Left hindlimb (tissue), 1 donor: ENCODE measurements at regions not wholly inside any gene's neighbourhood (a gene's known extent, or its start where the extent isn't known, plus 50 kb on each side); places are given as distances from the start of the nearest gene placed in this dataset.
"Not testable (repeated sequence)": the region's sequence is repeated elsewhere in the genome, so short reads cannot be mapped to it uniquely, and the experiment has no call there.

Experiments used
- DNase-seq: peaks from one replicate; pipeline ENCODE4 v3.0.0-alpha.2; 2018

DNA sequence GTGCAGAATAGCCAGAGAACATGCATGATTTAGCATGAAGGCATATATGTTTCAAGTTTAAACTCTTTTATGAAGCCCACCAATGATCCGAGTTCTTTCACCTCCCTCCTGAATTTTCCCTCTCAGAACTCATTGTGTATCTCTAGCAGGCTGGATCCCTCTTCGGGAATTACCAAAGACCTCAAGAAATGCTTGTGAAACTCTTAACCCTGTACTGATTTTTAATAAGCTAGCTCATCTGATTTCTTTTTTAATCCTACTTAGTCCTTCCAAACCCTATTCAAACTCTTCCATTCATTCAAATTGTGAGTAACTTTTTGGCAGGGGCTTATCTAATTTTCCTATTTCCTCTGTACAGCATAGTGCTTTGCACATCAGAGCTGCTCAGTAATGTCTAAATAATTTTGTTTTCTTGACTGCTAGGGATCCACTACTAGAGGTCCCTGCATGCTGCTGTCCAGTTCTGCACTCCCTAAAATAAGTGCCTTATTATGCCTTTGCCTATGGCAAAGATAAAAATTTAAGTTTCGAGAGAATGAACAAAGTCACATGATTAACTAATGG, 723.8 kb downstream of the CDH11 start:
- DNase-seq = no peak

DNA sequence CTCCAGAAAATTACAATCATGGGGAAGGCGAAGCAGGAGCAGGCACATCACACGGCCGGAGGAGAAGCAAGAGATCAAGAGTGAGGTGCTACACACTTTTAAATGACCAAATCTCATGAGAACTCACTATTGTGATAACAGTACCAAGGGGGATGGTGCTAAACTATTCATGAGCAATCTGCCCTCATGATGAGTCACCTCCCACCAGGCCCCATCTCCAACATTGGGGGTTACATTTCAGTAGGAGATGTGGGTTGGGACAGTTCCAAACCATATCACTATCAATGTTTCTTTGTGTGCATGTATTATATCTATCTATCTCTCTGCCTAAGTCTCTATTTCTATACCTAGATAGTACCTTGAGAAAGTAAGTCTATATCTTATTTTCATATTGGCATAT, 724.8 kb downstream of the CDH11 start:
- DNase-seq = no peak

DNA sequence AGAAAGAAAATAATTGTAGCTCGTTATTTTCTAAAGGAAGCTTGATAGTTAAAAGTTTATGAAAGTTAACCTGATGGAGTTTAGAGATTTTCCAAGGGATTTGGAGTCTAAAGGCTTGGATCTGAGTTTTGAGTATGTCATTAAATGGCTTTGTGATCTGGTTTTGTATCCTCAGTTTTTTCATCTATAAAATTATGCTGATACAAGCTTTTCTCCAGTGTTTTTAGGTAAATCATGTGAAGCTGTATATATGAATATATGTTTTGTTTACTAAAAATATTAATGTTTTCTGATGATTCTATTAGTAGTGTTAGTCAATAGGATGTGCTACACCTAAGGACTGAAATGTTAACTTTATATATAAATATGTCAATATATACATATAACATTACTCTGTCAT, 727.8 kb downstream of the CDH11 start:
- DNase-seq = no peak

DNA sequence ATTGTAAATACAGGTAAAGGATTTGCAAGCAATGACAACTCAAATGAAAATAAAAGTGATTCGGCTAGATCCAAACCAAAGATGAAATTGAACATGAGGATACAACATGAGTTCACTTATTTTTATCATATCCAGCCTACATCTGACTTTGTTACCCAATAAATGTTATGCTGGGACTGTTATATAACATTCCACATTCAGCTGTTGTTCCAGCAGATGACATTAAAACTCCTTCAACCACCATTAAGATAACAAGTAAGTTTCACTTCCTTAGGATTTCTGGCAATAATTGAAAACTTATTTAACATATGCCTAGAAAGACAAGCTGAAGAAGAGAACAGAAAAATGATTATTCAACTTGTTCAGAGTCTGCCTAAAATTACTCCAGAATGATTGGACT, 729.4 kb downstream of the CDH11 start:
- DNase-seq = no peak

DNA sequence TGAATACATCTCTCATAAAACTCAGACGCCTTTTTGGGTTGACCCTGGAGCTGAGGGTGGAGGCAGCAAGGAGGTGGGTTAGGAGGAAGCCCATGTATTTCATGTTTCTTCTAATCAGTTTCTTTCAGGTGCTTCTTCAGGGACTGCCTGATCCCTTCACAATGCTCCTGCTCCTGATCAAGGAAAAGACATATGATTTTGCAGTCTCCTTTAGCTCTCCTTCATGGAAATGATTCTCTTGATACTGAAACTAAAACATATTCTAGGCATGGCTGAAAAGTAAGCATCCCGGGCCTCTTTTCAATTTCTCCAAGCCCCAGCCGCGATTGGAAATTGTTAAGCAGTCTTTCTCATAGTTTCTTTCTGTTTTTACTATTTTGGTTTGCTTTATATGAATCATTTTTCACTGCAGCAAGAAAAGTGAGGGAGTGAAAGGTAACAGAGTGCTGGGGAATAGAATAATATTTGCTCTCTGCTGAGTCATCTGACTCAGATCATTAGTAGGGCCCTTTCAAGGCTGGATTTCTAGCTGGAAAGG, 730.7 kb downstream of the CDH11 start:
- DNase-seq = no peak

DNA sequence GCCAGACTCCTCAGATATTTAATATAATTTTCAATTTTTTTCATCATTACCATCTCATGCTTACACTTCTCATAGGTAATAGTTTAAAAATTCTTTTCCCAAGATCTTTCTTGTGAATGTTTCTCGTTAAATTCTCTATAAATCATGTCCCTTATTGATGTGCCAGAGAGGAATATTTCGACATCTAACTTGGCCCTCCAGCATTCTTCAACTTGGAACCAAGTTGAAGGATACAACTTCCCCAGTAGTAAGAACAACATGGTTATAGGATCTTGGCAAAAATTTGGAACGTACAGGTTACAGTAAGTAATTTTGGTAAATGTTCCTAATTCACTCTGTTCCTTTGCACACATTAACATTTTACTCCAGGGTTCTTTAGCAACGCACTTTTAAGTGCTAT, 731.8 kb downstream of the CDH11 start:
- DNase-seq = no peak

DNA sequence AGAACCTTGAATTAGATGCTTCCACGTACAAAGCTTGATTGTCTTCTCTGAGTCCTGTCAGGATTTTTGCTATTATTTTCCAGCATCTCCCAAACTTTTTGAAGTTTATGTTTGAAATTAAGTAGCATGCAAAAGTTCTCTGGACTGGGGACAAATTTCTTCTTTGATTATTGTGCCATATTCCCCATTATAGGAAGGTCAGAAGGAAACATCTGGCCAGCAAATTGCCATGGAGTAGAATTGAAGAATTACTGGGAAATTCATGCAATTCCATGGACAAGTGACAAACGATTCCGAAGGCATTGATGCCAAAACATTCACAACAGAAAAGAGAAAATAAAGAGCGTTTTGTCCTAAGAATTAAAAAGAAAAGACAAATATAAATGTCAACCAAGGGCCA, 737.2 kb downstream of the CDH11 start:
- DNase-seq = no peak

DNA sequence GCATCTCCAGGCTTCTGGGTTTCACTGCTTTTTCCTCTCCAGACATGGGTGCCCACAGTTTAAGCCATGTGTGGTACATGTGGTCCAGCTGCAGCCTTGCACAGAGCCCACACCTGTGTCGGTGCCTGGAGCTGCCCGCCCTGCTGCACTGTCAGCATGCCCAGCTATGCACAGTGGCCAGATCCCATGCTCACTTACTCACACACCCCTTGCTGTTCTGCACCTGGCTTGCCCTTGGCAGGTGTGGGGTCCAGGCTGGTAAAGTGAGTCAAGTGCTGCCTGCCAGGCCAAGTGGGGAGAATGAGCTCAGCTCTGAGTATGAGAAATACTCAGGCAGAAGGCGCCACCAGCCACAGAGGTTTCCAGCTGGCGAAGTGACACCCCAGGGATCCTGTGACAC, 739.9 kb downstream of the CDH11 start:
- DNase-seq = no peak

DNA sequence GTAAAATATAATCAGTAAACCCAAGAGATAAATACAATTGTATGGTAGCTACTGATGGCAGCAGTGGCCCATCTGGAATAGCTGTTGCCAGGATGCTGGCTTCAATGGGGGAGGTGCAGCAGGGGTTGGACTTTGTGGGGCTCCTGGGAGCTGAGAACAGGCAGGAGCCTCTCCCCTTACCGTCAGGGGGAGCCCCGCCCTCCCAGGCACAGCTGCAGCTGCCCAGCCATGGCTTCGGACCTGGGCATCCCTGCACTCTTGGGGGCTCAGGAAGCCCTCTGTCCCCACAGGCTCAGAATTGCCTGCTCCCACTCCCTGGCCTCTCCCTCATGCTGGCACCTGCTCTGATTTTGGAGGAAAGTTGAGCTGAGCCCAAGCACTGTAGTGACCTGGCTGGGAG, 741.1 kb downstream of the CDH11 start:
- DNase-seq = no peak

DNA sequence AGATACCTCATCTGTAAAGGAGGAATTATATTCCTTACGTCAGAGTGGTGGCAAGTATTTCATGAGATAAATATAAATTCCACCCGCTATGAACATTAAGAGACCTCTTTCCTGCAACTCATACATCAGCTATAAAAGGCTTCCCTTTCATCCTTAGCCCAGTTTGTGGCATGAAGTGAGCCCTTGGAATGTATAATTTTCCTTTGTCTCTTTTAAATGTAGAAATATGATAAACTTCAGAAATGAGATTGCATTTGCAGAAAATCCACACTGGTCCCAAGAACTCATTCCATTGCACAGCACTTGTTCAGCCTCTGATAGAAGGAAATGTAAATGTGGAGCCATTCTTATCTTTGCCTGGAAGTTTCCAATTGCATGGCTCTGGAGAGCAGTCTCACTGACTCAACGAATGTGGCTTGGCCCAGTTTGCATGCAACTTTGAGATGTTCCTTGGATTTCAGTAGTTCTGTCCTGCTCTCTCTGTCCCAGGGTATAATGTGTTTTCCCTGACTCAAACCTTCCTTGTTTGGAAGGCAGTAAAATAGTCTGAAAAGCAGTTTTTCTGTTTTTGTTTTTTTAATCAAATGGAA, 746.4 kb downstream of the CDH11 start:
- DNase-seq = no peak

DNA sequence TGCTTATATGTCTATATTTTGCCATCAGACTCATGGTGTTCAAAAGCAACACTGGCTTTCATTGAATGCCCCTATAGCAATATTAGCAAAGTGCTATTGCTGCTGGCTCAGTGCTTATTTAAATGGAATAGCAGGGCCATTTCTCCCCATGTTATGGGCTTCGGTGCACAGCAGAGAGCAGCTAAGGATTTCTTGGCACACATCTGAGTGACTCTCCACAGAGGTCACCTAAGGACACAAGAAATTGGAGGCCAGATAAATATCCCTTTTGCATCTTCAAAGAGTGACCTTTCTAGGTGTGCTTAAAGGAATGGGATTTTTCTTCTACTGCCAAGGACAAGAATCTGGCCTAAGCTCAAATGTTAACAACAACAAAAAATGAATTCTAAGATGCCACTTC, 751.8 kb downstream of the CDH11 start:
- DNase-seq = no peak

DNA sequence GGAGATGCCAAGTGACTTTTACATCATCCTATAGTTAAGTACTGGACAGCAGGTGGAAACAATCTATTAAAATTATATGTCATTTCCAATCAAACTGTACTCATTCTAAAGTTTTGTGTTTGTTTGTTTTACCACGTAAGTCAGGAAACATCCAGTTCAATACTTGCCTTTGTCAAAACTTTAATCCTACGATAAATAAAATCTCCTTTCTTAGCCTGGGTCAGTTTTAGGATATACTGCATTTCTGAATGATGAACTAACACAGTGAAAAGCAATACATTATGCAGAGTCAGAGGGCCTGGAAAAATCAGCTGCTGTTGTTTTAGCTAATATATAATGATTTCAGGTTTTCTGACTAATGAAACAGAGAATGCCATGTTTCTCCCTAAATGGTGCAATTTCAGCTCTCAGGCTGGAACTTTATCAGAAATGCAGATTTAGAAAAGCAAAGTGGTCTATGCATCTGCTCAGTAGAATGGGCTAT, 756.4 kb downstream of the CDH11 start:
- DNase-seq = no peak

DNA sequence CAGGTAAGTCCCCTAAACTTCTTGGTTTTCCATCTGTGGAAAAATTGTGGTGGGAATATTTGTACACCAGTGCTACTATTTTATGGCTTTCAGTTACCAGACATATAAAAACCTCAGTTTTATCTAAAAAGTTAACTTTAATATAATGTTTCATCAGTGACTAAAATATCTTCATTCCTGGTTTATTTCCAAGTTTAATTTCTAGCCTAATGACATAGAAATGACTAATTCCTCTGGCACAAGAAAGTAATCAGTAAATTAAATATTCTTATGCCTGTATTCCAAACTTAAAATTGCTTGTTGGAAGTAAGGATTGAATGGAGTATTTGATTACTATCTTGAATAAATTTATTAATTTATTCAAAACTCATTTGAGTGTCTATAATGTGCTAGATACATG, 757.0 kb downstream of the CDH11 start:
- DNase-seq = no peak

DNA sequence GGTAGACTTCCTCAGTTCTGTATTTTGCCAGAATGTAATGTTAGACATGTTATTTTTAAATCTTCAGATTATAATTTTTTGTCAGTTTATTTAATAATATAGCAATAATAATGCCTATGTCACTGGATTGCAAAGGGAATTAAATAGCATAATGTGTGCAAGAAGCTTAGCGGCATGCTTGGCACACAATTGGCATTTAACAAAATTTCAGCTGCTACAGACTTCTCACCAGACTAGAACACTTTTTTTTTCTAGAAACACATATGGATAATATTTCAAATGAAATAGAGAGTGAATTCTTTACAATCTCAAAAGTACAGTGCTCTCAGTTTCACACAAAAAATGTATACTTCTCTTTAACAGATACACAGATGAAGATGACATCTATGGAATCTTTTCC, 757.4 kb downstream of the CDH11 start:
- DNase-seq = no peak

DNA sequence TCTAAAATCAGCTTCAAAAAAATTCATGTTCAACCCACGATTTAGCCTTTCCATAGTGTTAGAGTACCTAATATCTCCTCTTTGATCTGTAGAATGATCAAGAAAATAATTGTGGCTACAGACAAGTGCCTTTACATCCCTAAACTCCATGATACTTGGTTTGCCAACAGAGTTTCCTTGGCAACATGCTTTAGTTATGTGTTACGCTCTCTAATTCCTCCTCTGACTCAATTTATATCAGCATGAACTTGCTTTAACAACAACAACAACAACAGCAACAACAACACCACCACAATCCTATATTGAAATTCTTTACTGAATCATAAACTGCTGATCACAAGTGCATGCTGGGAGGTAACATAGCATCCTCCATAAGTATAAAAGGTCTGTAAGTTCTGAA, 757.8 kb downstream of the CDH11 start:
- DNase-seq = no peak

DNA sequence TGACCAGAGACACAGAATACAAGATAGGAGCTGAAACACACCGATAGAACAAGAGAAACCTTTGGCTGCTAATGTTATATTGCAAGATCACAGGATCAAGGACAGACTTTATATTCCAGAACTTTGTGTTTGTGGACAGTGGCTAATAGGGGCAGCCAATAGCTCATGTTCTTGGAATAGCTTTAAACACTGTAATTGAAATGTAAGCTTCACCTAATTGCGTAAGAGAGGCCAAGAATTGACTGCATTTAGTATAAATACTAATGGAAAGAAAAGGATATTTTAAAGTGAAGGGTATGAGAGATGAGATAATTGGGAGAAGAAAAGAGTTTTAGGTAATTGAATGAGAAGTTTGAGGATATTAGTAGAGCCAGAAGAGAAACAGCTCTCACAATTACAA, 758.8 kb downstream of the CDH11 start:
- DNase-seq = no peak

DNA sequence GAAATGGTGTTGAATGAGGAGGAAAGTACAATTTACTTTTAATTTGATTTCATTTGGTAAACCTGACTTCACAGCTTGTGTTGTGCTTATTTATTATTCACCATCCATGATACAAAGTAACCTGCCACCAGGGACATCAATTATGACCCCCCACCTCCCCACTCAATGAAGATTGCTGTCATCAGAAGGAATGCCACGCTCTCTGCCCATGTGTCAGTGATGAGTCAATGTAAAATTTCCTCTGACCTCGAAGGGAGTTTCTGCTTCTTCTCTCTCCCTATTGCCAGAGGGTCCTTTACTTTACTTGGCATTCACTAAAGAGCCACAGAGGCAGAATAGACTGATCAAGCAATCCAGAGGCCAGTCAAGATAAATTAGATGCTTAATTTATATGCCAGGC, 759.7 kb downstream of the CDH11 start:
- no peak for DNase-seq

DNA sequence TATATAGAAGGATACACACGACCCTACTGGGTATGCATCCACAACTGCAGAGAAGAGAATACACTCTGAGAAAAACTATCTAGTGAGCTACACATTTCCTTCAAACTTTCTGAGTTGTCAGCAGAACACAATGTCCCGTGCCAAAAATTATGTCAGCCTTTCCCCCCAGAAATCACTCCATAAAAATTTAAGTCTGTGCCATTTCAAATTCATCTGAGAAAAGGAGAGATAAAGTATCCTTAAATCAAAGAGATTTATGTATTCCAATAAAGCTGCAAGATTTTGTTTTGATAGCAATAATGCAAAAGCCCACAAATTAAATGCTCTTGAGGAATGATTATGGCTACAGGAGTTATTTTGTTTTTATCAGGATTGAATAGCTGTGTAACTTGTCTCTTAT, 760.1 kb downstream of the CDH11 start:
- DNase-seq = no peak

DNA sequence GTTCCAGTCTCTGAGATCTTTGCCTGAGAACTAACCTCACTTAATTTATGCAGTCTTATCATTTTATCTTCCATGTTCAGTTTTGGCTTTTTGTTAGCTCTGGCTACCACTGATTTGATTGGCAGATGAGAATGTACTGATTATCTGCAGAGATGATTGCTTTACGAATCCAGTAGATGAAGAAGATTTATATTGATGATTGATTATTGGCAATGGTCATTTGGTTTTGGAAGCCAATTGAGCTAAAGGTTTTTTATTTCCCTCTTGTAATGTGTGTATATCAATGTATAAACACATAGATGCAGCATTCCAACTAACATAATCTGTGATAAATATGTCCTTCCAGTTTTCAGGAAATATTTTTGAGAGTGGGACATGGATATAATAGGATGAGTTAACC, 763.6 kb downstream of the CDH11 start:
- no peak for DNase-seq

DNA sequence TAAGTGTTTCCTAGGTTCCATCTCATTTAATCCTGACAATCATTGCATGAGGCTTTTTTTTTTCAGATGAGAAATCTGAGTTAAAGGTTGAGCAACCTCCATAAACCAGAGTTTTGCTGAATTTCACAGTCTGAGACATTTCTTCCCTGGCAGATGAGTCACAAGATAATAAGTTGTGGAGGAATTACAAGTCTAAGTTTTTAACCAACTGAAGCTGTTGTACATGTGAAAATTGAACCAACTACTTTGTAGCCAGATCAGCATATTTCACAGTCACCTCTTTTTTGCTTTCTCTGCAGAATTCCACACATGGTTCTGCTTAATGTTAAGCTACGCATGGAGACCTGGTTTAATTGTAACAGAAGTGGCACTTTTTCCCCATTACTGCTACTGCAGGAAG, 765.6 kb downstream of the CDH11 start:
- no peak for DNase-seq

DNA sequence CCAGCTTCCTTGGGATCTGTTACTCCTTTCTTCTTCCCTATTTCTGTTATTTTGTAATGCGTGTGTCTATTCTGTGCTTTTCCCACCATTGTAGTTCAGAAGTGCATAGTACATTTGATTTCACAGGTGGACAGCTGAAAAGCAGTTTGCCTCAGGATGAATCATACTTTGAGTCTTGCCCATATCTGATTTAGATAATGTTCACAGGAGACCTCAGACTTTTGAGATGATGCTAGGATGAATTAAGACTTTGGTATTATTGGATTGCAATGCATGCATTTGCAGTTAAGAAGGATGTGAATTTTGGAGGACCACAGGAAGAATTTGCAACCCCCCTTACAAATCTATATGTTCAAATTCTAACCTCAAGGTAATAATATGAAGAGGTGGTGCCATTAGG, 769.6 kb downstream of the CDH11 start:
- no peak for DNase-seq

DNA sequence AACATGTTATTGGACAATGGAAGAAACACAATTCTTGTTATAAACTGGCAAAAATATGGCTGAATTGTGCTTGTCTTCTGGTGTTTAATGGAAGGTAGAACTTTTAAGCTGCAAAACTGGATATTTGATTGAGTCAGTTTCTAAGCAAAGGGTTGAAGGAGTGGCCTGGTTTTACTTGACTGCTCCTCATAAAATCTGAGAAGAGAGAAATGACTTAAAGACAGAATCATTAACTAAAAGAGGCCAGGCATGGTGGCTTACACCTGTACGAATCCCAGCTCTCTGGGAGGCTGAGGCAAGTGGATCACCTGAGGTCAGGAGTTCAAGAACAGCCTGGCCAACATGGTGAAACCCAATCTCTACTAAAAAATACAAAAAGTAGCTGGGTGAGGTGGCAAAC, 770.7 kb downstream of the CDH11 start:
- no peak for DNase-seq

DNA sequence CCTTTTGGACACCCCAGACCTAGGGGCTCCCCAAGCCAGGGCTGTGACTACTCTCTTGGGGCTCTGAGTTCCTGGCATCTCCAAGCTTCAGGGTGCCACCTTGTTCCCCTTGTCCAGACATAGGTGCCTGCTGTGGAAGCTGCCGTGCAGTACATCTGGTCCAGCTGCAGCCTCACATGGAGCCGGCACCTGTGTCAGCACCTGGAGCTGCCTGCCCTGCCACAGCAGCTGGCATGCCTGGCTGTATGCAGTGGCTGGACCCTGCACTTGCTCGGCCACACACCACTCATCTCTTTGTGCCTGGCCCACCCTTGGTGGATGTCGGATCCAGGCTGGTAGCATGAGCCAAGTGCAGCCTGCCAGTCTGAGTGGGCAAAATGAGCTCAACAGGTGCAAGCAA, 775.8 kb downstream of the CDH11 start:
- DNase-seq = no peak

DNA sequence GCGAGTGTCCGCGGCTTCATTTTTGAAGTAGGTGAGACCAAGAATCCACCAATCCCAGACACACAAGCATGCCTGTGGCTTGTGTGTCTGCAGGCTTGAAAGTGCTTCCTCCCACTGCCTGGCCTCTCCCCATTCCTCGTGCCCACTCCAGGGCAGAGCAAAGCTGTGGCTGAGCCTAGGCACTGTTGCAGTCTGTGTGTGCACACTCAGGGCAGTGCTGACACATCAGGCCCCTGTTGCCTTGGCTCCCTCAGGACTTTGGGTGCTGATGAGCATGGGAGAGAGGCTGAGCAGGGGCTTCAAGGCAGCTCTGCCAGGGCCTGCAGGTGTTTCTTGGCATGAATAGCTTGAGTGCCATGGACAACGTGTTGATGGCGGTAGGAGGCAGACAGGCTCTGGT, 776.7 kb downstream of the CDH11 start:
- DNase-seq = no peak

DNA sequence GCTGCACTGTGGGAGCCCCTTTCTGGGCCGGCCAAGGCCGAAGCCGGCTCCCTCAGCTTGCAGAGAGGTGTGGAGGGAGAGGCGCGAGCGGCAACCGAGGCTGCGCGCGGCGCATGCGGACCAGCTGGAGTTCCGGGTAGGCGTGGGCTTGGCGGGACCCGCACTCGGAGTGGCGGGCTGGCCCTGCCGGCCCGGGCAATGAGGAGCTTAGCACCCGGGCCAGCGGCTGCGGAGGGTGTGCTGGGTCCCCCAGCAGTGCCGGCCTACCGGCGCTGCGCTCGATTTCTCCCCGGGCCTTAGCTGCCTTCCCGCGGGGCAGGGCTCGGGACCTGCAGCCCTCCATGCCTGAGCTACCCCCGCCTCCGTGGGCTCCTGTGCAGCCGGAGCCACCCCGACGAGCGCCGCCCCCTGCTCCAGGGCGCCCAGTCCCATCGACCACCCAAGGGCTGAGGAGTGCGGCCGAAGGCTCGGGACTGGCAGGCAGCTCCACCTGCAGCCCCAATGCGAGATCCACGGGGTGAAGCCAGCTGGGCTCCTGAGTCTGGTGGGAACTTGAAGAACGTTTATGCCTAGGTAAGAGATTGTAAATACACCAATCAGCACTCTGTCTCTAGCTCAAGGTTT, 777.9 kb downstream of the CDH11 start:
- not testable (repeated sequence) for DNase-seq
